GM23338 (cell line): ENCODE measurements at regions not wholly inside any gene's neighbourhood (a gene's known extent, or its start where the extent isn't known, plus 50 kb on each side); places are given as distances from the start of the nearest gene placed in this dataset.

Experiments used
- ATAC-seq: fragments of 200-7000 bp; cut with Tn5 transposase; 3 replicates; pipeline ENCODE4 v1.9.1; 2020
- DNase-seq: peaks from one replicate; pipeline ENCODE4 v3.0.0-alpha.2; 2015; ENCODE audit warnings: low spot score
- H2AFZ ChIP-seq: fragments of 200-600 bp; sonication (generic); 2 replicates; pipeline ENCODE4 v1.8.0; 2016; ENCODE audit warnings: antibody characterized with exemption, mild to moderate bottlenecking, moderate library complexity
- H3F3A ChIP-seq: fragments of 200-600 bp; sonication (generic); replicated peaks from 2 replicates; pipeline ENCODE4 v1.8.0; 2017; ENCODE audit warnings: antibody characterized with exemption, mixed run types, low read depth
- H3K27ac ChIP-seq: fragments of 200-600 bp; sonication (generic); 2 replicates; pipeline ENCODE4 v1.6.1; 2016; ENCODE audit warnings: low read depth
- H3K27me3 ChIP-seq: fragments of 200-600 bp; sonication (generic); 2 replicates; pipeline ENCODE4 v1.8.0; 2016; ENCODE audit warnings: mild to moderate bottlenecking, mixed run types, moderate library complexity; ENCODE audit not compliant: insufficient read depth
- H3K36me3 ChIP-seq: fragments of 200-600 bp; sonication (generic); 2 replicates; pipeline ENCODE4 v1.8.0; 2016; ENCODE audit warnings: mild to moderate bottlenecking; ENCODE audit not compliant: insufficient read depth
- H3K4me1 ChIP-seq: fragments of 200-600 bp; sonication (generic); 2 replicates; pipeline ENCODE4 v1.8.0; 2016; ENCODE audit warnings: mild to moderate bottlenecking, moderate library complexity; ENCODE audit not compliant: insufficient read depth
- H3K4me2 ChIP-seq: fragments of 200-600 bp; sonication (generic); 2 replicates; pipeline ENCODE4 v1.7.1; 2017; ENCODE audit warnings: mixed run types
- H3K4me3 ChIP-seq: fragments of 200-600 bp; sonication (generic); 2 replicates; pipeline ENCODE4 v1.6.1; 2016; ENCODE audit warnings: mixed run types
- H3K79me2 ChIP-seq: fragments of 200-600 bp; sonication (generic); replicated peaks from 2 replicates; pipeline ENCODE4 v1.8.0; 2017; ENCODE audit warnings: mild to moderate bottlenecking; ENCODE audit not compliant: insufficient read depth
- H3K9me2 ChIP-seq: fragments of 200-600 bp; sonication (generic); 2 replicates; pipeline ENCODE4 v1.8.0; 2017; ENCODE audit not compliant: insufficient read depth
- H4K20me1 ChIP-seq: fragments of 200-600 bp; sonication (generic); replicated peaks from 2 replicates; pipeline ENCODE4 v1.8.0; 2017; ENCODE audit warnings: mild to moderate bottlenecking; ENCODE audit not compliant: insufficient read depth
- H3K27ac Mint-ChIP-seq: 2 replicates; pipeline ENCODE4 v1.8.0; 2020; ENCODE audit warnings: inconsistent platforms, mild to moderate bottlenecking, moderate library complexity, mixed read lengths
- H3K27me3 Mint-ChIP-seq: 3 replicates; pipeline ENCODE4 v1.8.0; 2022; ENCODE audit warnings: low read depth, mild to moderate bottlenecking, moderate library complexity, mixed read lengths, inconsistent platforms; ENCODE audit not compliant: insufficient read depth, poor library complexity
- H3K36me3 Mint-ChIP-seq: 3 replicates; pipeline ENCODE4 v1.8.0; 2021; ENCODE audit warnings: low read depth, mild to moderate bottlenecking, inconsistent platforms, moderate library complexity, mixed read lengths
- H3K4me1 Mint-ChIP-seq: 3 replicates; pipeline ENCODE4 v1.8.0; 2020; ENCODE audit warnings: mild to moderate bottlenecking, inconsistent platforms, mixed read lengths
- H3K4me3 Mint-ChIP-seq: 3 replicates; pipeline ENCODE4 v1.8.0; 2021; ENCODE audit warnings: moderate library complexity, mild to moderate bottlenecking, inconsistent platforms, mixed read lengths
- H3K9me3 Mint-ChIP-seq: 3 replicates; pipeline ENCODE4 v1.8.0; 2020; ENCODE audit warnings: moderate library complexity, mild to moderate bottlenecking, inconsistent platforms, mixed read lengths
- CREB1 ChIP-seq: fragments of 250-450 bp; sonication (Bioruptor Pico); IDR thresholded peaks from 2 replicates; pipeline ENCODE4 v1.5.0; 2020; ENCODE audit warnings: low read depth, mild to moderate bottlenecking, moderate library complexity
- ETS1 ChIP-seq: IDR thresholded peaks from 2 replicates; pipeline ENCODE4 v1.6.1; 2016; ENCODE audit warnings: antibody characterized with exemption
- EZH2 ChIP-seq: fragments of 200-600 bp; sonication (generic); IDR thresholded peaks from one replicate; pipeline ENCODE4 v1.8.0; 2017; ENCODE audit warnings: antibody characterized with exemption, mild to moderate bottlenecking, low read depth; ENCODE audit not compliant: unreplicated experiment
- EZH2phosphoT487 ChIP-seq: fragments of 200-600 bp; sonication (generic); IDR thresholded peaks from one replicate; pipeline ENCODE4 v1.8.1; 2018; ENCODE audit warnings: antibody characterized with exemption; ENCODE audit not compliant: unreplicated experiment
- JUNB ChIP-seq: IDR thresholded peaks from one replicate; pipeline ENCODE4 v1.6.1; 2016; ENCODE audit warnings: antibody characterized with exemption; ENCODE audit not compliant: unreplicated experiment
- NANOG ChIP-seq: IDR thresholded peaks from 2 replicates; pipeline ENCODE4 v1.6.1; 2016; ENCODE audit warnings: antibody characterized with exemption, borderline replicate concordance
- POLR2AphosphoS5 ChIP-seq: IDR thresholded peaks from 2 replicates; pipeline ENCODE4 v1.6.1; 2016; ENCODE audit warnings: antibody characterized with exemption, low read depth
- REST ChIP-seq: IDR thresholded peaks from one replicate; pipeline ENCODE4 v1.6.1; 2018; ENCODE audit warnings: antibody characterized with exemption; ENCODE audit not compliant: unreplicated experiment
- STAT1 ChIP-seq: IDR thresholded peaks from one replicate; pipeline ENCODE4 v1.6.1; 2016; ENCODE audit warnings: antibody characterized with exemption; ENCODE audit not compliant: unreplicated experiment
- ZNF114 ChIP-seq: fragments of 250-450 bp; sonication (Bioruptor Pico); IDR thresholded peaks from 2 replicates; pipeline ENCODE4 v1.5.0; 2020; ENCODE audit warnings: mild to moderate bottlenecking, moderate library complexity
- ZNF331 ChIP-seq: fragments of 250-450 bp; sonication (Bioruptor Pico); IDR thresholded peaks from 2 replicates; pipeline ENCODE4 v1.5.0; 2020; ENCODE audit warnings: low read depth, mild to moderate bottlenecking, moderate library complexity

GRCh38 chr4:44978020-44978419, 251.7 kb upstream of the GNPDA2 start:
- Histone ChIP-seq H3K27me3 (no peaks in the 10 kb centered on the region), H3K36me3 (no peaks in the 10 kb centered on the region), H2AFZ (no peak overlapping the region), H3K4me1 (no peaks in the 10 kb centered on the region), H3K79me2 (no peaks in the 10 kb centered on the region), H3K9me2 (no peaks in the 10 kb centered on the region), H3K4me2 (no peak overlapping the region), H3K4me3 (no peak overlapping the region), H4K20me1 (no peaks in the 10 kb centered on the region), H3K27ac (no peak overlapping the region), H3F3A (no peaks in the 10 kb centered on the region)
- DNase-seq (no peak), ATAC-seq (no peak)
- Mint-ChIP-seq H3K9me3 (peaks cover 56% of the 10 kb centered on the region), H3K27me3 (no peaks in the 10 kb centered on the region), H3K36me3 (no peaks in the 10 kb centered on the region; the same call in 1 of the 3 replicates), H3K4me3 (no peak overlapping the region), H3K4me1 (no peaks in the 10 kb centered on the region), H3K27ac (no peak overlapping the region)
- no peak for TF ChIP-seq CREB1 (CRISPR knock-in tag)
- TF ChIP-seq ETS1: no peak
- TF ChIP-seq EZH2: no peak
- TF ChIP-seq ZNF331 (CRISPR knock-in tag): no peak
- TF ChIP-seq NANOG: no peak
- no peak for TF ChIP-seq STAT1
- TF ChIP-seq REST: no peak

- no peaks in the 10 kb centered on the region for H3K36me3 ChIP-seq
- H3K9me3 Mint-ChIP-seq: peaks cover 79% of the 10 kb centered on the region
- H3K4me2 ChIP-seq: no peak overlapping the region
- H3K4me3 Mint-ChIP-seq: no peak overlapping the region
- H3K27me3 Mint-ChIP-seq: no peaks in the 10 kb centered on the region
- no peaks in the 10 kb centered on the region for H4K20me1 ChIP-seq
- no peak overlapping the region for H3K4me3 ChIP-seq
- H3K4me1 Mint-ChIP-seq: no peaks in the 10 kb centered on the region
- H3K27ac ChIP-seq: no peak overlapping the region
- H3K27ac Mint-ChIP-seq: no peak overlapping the region
- H3K27me3 ChIP-seq: no peaks in the 10 kb centered on the region
- H3K9me2 ChIP-seq: no peaks in the 10 kb centered on the region; the same call in 1 of the 2 replicates
- H3K4me1 ChIP-seq: no peaks in the 10 kb centered on the region
- H3K36me3 Mint-ChIP-seq: peaks cover 27% of the 10 kb centered on the region
- DNase-seq (no peak), ATAC-seq (no peak)
- no peaks in the 10 kb centered on the region for H3F3A ChIP-seq
- H2AFZ ChIP-seq: no peak overlapping the region
- H3K79me2 ChIP-seq: no peaks in the 10 kb centered on the region
- no peak for TF ChIP-seq JUNB
- TF ChIP-seq EZH2: no peak
- TF ChIP-seq CREB1 (CRISPR knock-in tag): no peak
- no peak for TF ChIP-seq ETS1
- TF ChIP-seq EZH2phosphoT487: no peak
- TF ChIP-seq ZNF114 (CRISPR knock-in tag): no peak
- no peak for TF ChIP-seq ZNF331 (CRISPR knock-in tag)
- no peak for TF ChIP-seq POLR2AphosphoS5
Observed at GRCh38 chr4:44965435-44966095, 239.2 kb upstream of the GNPDA2 start.
